ENCODE measurements at regions not wholly inside any gene's neighbourhood (a gene's known extent, or its start where the extent isn't known, plus 50 kb on each side); places are given as distances from the start of the nearest gene placed in this dataset.
"Not testable (repeated sequence)": the region's sequence is repeated elsewhere in the genome, so short reads cannot be mapped to it uniquely, and the experiment has no call there.

DNA sequence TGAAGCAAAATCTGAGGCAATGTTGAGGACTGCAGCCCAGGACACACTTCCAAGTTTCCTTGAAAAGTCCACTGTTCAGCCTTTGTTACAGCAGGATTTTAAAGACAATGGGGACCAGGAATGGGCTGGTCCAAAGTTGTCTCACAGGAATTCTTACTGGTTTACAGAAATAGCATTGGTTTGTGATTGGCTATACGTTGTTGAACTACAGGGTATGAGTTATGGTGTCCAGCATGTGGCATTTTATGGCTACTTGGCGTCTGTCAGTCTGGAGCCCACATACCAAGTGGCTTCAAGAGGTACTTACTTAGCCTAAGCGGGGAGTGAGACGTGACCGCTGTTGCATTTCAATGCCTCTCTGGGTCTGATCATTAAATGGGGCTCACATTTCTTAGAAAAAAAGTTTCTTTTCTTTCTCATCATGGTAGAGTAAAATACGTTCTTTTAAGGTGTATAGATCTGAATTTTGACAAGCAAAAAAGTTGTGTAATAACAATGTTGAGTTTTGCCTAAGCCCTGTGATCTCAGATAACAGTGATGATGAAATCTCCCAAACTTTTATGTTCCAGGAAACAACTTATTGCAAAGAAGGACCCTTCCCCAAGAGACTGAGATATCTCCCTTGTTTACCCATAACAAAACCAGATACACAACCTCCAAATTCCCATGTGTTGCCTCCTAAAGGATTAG lies 100.0 kb upstream of the TRIM24 start:
- intact Hi-C loops (cut with DNase I), result no loop called here
- Histone ChIP-seq H3K27ac (no peak overlapping the region), H3K27me3 (no peaks in the 10 kb centered on the region), H3K4me3 (no peak overlapping the region), H3K36me3 (no peaks in the 10 kb centered on the region), H3K9me3 (no peaks in the 10 kb centered on the region), H3K4me1 (ENCODE audit: insufficient read depth) (no peaks in the 10 kb centered on the region)
- no peak for DNase-seq
- TF ChIP-seq, protein P1, sequence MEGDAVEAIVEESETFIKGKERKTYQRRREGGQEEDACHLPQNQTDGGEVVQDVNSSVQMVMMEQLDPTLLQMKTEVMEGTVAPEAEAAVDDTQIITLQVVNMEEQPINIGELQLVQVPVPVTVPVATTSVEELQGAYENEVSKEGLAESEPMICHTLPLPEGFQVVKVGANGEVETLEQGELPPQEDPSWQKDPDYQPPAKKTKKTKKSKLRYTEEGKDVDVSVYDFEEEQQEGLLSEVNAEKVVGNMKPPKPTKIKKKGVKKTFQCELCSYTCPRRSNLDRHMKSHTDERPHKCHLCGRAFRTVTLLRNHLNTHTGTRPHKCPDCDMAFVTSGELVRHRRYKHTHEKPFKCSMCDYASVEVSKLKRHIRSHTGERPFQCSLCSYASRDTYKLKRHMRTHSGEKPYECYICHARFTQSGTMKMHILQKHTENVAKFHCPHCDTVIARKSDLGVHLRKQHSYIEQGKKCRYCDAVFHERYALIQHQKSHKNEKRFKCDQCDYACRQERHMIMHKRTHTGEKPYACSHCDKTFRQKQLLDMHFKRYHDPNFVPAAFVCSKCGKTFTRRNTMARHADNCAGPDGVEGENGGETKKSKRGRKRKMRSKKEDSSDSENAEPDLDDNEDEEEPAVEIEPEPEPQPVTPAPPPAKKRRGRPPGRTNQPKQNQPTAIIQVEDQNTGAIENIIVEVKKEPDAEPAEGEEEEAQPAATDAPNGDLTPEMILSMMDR (IDR thresholded peaks at IDR 0.05), result no peak
- TF ChIP-seq EP300 (IDR thresholded peaks at IDR 0.05), result no peak
- TF ChIP-seq POLR2A (IDR thresholded peaks at IDR 0.05), result no peak
- WGBS, 3 donors, result 79 to 89% (median 85%) methylated on average over 6 of the region's 6 CpGs

DNA sequence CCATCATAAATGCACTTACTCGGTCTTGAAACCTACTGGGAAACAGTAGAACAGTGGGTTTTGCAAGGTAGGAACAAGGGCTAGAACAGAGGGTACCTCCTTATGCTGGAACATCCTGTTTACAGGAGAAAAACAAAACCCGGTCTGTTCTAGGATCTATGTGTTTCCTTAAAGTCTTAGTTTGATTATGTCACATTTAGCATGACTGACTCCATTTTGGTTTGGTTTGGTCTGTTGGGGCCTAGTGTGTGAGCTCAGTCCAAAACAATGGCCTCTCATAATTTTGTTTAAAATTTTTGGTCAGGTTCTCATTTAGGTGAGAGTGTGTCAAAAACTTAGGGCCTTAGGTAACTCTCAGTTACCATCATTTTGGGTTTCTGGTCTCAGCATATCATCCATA lies 96.3 kb upstream of the TRIM24 start:
- peaks cover 0 to 4% of the 10 kb centered on the region in 2 donors for H3K9me3 ChIP-seq
- 89 to 93% (median 91%) methylated on average over 2 of the region's 2 CpGs for WGBS, 3 donors
- TF ChIP-seq, protein P1 (IDR thresholded peaks at IDR 0.05), result no peak
- TF ChIP-seq EP300 (IDR thresholded peaks at IDR 0.05) (no peak), POLR2A (IDR thresholded peaks at IDR 0.05) (no peak)
- no peak overlapping the region for H3K27ac ChIP-seq
- no peaks in the 10 kb centered on the region for H3K36me3 ChIP-seq
- no peaks in the 10 kb centered on the region for H3K27me3 ChIP-seq
- H3K4me3 ChIP-seq, result no peak overlapping the region
- DNase-seq, result no peak
- intact Hi-C loops (cut with DNase I), result no loop called here
- H3K4me1 ChIP-seq (ENCODE audit: insufficient read depth), result no peaks in the 10 kb centered on the region

DNA sequence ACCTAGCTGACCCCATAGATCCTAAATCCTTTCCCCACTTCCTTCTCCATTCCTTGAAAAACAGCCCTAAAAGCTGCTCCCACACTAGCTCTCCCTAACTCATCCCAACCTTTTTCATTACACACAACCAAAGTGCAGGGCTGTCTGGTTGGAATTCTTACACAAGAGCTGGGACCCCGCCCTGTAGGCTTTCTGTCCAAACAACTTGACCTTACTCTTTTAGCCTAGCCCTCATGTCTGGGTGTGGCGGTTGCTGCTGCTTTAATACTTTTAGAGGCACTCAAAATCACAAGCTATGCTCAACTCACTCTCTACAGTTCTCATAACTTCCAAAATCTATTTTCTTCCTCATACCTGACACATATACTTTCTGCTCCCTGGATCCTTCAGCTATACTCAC lies 93.9 kb upstream of the TRIM24 start:
- 90 to 95% (median 95%) methylated on average over 2 of the region's 2 CpGs for WGBS, 3 donors
- H3K36me3 ChIP-seq; intact Hi-C loops (cut with DNase I); H3K9me3 ChIP-seq; H3K27ac ChIP-seq; DNase-seq; H3K27me3 ChIP-seq; H3K4me1 ChIP-seq (ENCODE audit: insufficient read depth); H3K4me3 ChIP-seq: not testable (repeated sequence)

DNA sequence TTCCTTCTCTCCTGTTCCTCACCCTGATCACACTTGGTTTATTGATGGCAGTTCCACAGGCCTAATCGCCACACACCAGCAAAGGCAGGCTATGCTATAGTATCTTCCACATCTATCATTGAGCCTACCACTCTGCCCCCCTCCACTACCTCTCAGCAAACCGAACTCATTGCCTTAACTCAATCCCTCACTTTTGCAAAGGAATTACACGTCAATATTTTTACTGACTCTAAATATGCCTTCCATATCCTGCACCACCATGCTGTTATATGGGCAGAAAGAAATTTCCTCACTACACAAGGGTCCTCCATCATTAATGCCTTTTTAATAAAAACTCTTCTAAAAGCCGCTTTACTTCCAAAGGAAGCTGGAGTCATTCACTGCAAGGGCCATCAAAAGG lies 93.4 kb upstream of the TRIM24 start:
- WGBS, 3 donors, result 94 to 96% (median 95%) methylated on average over 4 of the region's 4 CpGs
- H3K4me1 ChIP-seq (ENCODE audit: insufficient read depth); H3K27ac ChIP-seq; intact Hi-C loops (cut with DNase I); H3K36me3 ChIP-seq; H3K27me3 ChIP-seq; H3K9me3 ChIP-seq; DNase-seq; H3K4me3 ChIP-seq: not testable (repeated sequence)

DNA sequence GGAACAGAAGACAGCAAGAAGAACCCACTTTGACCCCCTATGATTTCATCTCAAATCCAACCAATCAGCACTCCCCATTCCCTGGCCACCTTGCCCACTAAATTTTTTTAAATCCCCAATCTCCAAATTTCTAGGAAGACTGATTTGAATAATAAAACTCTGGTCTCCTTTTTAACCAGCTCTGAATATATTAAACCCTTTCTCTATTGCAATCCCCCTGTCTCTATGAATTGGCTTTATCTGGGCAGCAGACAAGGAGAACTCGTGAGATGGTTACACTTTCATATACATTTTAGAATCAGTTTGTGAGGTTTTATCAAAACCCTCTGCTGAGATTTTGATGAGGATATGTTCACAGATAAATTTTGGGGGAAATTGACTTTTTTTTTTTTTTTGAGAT lies 90.3 kb upstream of the TRIM24 start:
- intact Hi-C loops (cut with DNase I), result loop anchor here in 1 of 4 donors (10.0 kb wide), 1 partner anchor 75 kb away; no protein-coding TSS in a partner anchor
- Histone ChIP-seq H3K27me3 (no peaks in the 10 kb centered on the region), H3K36me3 (no peaks in the 10 kb centered on the region), H3K27ac (no peak overlapping the region), H3K9me3 (peaks cover 0 to 4% of the 10 kb centered on the region in 2 donors), H3K4me3 (no peak overlapping the region), H3K4me1 (ENCODE audit: insufficient read depth) (no peaks in the 10 kb centered on the region)
- TF ChIP-seq, protein P1 (IDR thresholded peaks at IDR 0.05), result no peak
- no peak for TF ChIP-seq EP300 (IDR thresholded peaks at IDR 0.05)
- no peak for TF ChIP-seq POLR2A (IDR thresholded peaks at IDR 0.05)
- DNase-seq, result no peak
- WGBS, 3 donors, result 88 to 96% (median 88%) methylated on average over 1 of the region's 1 CpG
